ENCODE measurements at regions not wholly inside any gene's neighbourhood (a gene's known extent, or its start where the extent isn't known, plus 50 kb on each side); places are given as distances from the start of the nearest gene placed in this dataset.
A peak's percentile ranks its signal among the peaks of the same experiment; 100 is the strongest.

GRCh38 chr3:21056293-21056692 lies 694.7 kb downstream of the ZNF385D start:
- FAIRE-seq (no peak), DNase-seq (ENCODE audit: low read depth, low spot score) (no peak), ATAC-seq (peak; percentile 59)
- ChIA-PET POLR2A (no interaction called here), SMC1A (ENCODE audit: uncharacterized antibody, unreplicated experiment) (no interaction called here), CTCF (no interaction called here), RAD21 (ENCODE audit: unreplicated experiment) (no interaction called here)
- 0% methylated on average over 1 of the region's 1 CpG for WGBS (ENCODE audit: insufficient coverage, insufficient replicate concordance, low lambda C conversion rate, missing lambda C conversion rate)
- Histone ChIP-seq H3K27ac (ENCODE audit: control insufficient read depth, insufficient read depth) (no peak overlapping the region), H3K9ac (ENCODE audit: control insufficient read depth, insufficient read depth, low read length) (no peak overlapping the region), H3K36me3 (ENCODE audit: control insufficient read depth in 2 of 2, insufficient read depth in 2 of 2, low read length in 1 of 2) (no peaks in the 10 kb centered on the region), H3K9me3 (replicated peaks; ENCODE audit: control insufficient read depth, insufficient read depth, low read length) (no peaks in the 10 kb centered on the region), H4K20me1 (ENCODE audit: control insufficient read depth, insufficient read depth) (no peaks in the 10 kb centered on the region), H3K4me1 (ENCODE audit: control insufficient read depth, insufficient read depth, low read length) (no peaks in the 10 kb centered on the region), H3K4me3 (no peak overlapping the region), H3K27me3 (replicated peaks in 1 of 2; ENCODE audit: control insufficient read depth in 2 of 2, insufficient read depth in 2 of 2, low read length in 1 of 2) (no peaks in the 10 kb centered on the region), H3K4me2 (ENCODE audit: control insufficient read depth, insufficient read depth) (no peak overlapping the region), H2AFZ (ENCODE audit: control insufficient read depth, low read depth, low read length) (no peak overlapping the region), H3K79me2 (ENCODE audit: control insufficient read depth, insufficient read depth, low read length) (no peaks in the 10 kb centered on the region)
- TF ChIP-seq ATF7 (IDR thresholded peaks at IDR 0.05; ENCODE audit: low read depth) (no peak), BACH1 (IDR thresholded peaks at IDR 0.05; ENCODE audit: borderline replicate concordance) (no peak), ZBTB4 (CRISPR knock-in tag; IDR thresholded peaks at IDR 0.05) (no peak), RUNX3 (IDR thresholded peaks at IDR 0.05; ENCODE audit: low read length) (peak; percentile 36; the same call in 1 of the 2 replicates), MAX (IDR thresholded peaks at IDR 0.05; ENCODE audit: low read depth, low read length) (no peak), HCFC1 (IDR thresholded peaks at IDR 0.05; ENCODE audit: low read length) (no peak)
- TF ChIP-seq, protein P1, sequence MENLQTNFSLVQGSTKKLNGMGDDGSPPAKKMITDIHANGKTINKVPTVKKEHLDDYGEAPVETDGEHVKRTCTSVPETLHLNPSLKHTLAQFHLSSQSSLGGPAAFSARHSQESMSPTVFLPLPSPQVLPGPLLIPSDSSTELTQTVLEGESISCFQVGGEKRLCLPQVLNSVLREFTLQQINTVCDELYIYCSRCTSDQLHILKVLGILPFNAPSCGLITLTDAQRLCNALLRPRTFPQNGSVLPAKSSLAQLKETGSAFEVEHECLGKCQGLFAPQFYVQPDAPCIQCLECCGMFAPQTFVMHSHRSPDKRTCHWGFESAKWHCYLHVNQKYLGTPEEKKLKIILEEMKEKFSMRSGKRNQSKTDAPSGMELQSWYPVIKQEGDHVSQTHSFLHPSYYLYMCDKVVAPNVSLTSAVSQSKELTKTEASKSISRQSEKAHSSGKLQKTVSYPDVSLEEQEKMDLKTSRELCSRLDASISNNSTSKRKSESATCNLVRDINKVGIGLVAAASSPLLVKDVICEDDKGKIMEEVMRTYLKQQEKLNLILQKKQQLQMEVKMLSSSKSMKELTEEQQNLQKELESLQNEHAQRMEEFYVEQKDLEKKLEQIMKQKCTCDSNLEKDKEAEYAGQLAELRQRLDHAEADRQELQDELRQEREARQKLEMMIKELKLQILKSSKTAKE (IDR thresholded peaks at IDR 0.05; ENCODE audit: low read depth, poor library complexity, severe bottlenecking) = no peak
- intact Hi-C loops (cut with micrococcal nuclease; ENCODE audit: unreplicated experiment) (no loop called here), in situ Hi-C loops (cut with MboI) (no loop called here)
- BruUV-seq (replicated peaks) = no TSS peak
